ENCODE measurements at regions not wholly inside any gene's neighbourhood (a gene's known extent, or its start where the extent isn't known, plus 50 kb on each side); places are given as distances from the start of the nearest gene placed in this dataset.
A peak's percentile ranks its signal among the peaks of the same experiment; 100 is the strongest.

DNA sequence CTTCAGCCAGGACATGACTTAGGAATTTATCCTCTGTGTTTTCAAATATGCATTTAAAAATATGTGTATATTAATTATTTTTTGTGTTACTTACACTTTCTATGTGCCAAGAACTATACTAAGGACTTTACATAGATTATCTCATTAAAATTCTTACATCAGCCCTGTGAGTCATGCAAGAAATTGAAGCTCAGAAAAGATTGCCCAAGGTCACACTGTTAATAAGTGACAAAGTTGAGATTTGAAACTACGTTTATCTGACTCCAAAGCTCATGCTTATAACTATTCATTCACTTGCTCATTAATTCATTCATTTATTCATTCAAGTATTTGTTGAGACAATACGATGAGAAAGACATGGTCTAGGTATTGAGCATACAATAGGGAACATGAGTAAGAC, 62.9 kb upstream of the CHRDL1 start:
- Histone ChIP-seq H3K4me1 (ENCODE audit: insufficient read depth, low read length) (no peaks in the 10 kb centered on the region), H3K9me3 (ENCODE audit: control insufficient read depth in 1 of 2, insufficient read depth in 1 of 2, low read length in 2 of 2) (no peaks in the 10 kb centered on the region), H3K27ac (ENCODE audit: low read depth in 1 of 2, low read length in 2 of 2) (no peak overlapping the region), H3K36me3 (ENCODE audit: insufficient read depth, low read length) (no peaks in the 10 kb centered on the region), H3K4me3 (ENCODE audit: low read length) (no peak overlapping the region), H3K27me3 (ENCODE audit: control insufficient read depth in 1 of 2, insufficient read depth in 2 of 2, low read length in 2 of 2) (no peaks in the 10 kb centered on the region)
- H3K27me3 Mint-ChIP-seq: peaks cover 14% of the 10 kb centered on the region
- ATAC-seq (ENCODE audit: poor library complexity): no peak
- H3K36me3 Mint-ChIP-seq (ENCODE audit: low read depth): no peaks in the 10 kb centered on the region
- DNase-seq: no peak
- no peak overlapping the region for H3K4me3 Mint-ChIP-seq
- no peaks in the 10 kb centered on the region for H3K4me1 Mint-ChIP-seq (ENCODE audit: low read depth)
- CTCF ChIA-PET: interaction anchor here (2.1 kb wide), 1 partner anchor 11 kb away, joined by 5 read pairs; no protein-coding TSS in a partner anchor
- intact Hi-C loops (cut with DNase I, micrococcal nuclease): no loop called here
- TF ChIP-seq, protein P1, sequence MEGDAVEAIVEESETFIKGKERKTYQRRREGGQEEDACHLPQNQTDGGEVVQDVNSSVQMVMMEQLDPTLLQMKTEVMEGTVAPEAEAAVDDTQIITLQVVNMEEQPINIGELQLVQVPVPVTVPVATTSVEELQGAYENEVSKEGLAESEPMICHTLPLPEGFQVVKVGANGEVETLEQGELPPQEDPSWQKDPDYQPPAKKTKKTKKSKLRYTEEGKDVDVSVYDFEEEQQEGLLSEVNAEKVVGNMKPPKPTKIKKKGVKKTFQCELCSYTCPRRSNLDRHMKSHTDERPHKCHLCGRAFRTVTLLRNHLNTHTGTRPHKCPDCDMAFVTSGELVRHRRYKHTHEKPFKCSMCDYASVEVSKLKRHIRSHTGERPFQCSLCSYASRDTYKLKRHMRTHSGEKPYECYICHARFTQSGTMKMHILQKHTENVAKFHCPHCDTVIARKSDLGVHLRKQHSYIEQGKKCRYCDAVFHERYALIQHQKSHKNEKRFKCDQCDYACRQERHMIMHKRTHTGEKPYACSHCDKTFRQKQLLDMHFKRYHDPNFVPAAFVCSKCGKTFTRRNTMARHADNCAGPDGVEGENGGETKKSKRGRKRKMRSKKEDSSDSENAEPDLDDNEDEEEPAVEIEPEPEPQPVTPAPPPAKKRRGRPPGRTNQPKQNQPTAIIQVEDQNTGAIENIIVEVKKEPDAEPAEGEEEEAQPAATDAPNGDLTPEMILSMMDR (IDR thresholded peaks at IDR 0.05): no peak
- no peak overlapping the region for H3K27ac Mint-ChIP-seq
- H3K9me3 Mint-ChIP-seq: no peaks in the 10 kb centered on the region
- POLR2A ChIA-PET: no interaction called here

- Histone ChIP-seq H3K27ac (ENCODE audit: low read depth in 1 of 2, low read length in 2 of 2) (no peak overlapping the region), H3K9me3 (ENCODE audit: control insufficient read depth in 1 of 2, insufficient read depth in 1 of 2, low read length in 2 of 2) (no peaks in the 10 kb centered on the region), H3K36me3 (ENCODE audit: insufficient read depth, low read length) (no peaks in the 10 kb centered on the region), H3K4me3 (ENCODE audit: low read length) (no peak overlapping the region), H3K4me1 (ENCODE audit: insufficient read depth, low read length) (no peaks in the 10 kb centered on the region), H3K27me3 (ENCODE audit: control insufficient read depth in 1 of 2, insufficient read depth in 2 of 2, low read length in 2 of 2) (no peaks in the 10 kb centered on the region)
- intact Hi-C loops (cut with DNase I, micrococcal nuclease): no loop called here
- H3K4me3 Mint-ChIP-seq: no peak overlapping the region
- no peaks in the 10 kb centered on the region for H3K36me3 Mint-ChIP-seq (ENCODE audit: low read depth)
- POLR2A ChIA-PET: no interaction called here
- H3K27ac Mint-ChIP-seq: no peak overlapping the region
- TF ChIP-seq, protein P1 (IDR thresholded peaks at IDR 0.05): no peak
- CTCF ChIA-PET: no interaction called here
- no peaks in the 10 kb centered on the region for H3K9me3 Mint-ChIP-seq
- ATAC-seq (ENCODE audit: poor library complexity): no peak
- peaks cover 14% of the 10 kb centered on the region for H3K27me3 Mint-ChIP-seq
- no peaks in the 10 kb centered on the region for H3K4me1 Mint-ChIP-seq (ENCODE audit: low read depth)
- peak in 2 of 14 experiments; percentile 3 to 6 for DNase-seq
Observed at GRCh38 chrX:110853610-110854009, 58.0 kb upstream of the CHRDL1 start.

GRCh38 chrX:110852180-110852579, 56.6 kb upstream of the CHRDL1 start:
- no peaks in the 10 kb centered on the region for H3K36me3 Mint-ChIP-seq (ENCODE audit: low read depth)
- Histone ChIP-seq H3K36me3 (ENCODE audit: insufficient read depth, low read length) (no peaks in the 10 kb centered on the region), H3K27ac (ENCODE audit: low read depth in 1 of 2, low read length in 2 of 2) (no peak overlapping the region), H3K9me3 (ENCODE audit: control insufficient read depth in 1 of 2, insufficient read depth in 1 of 2, low read length in 2 of 2) (no peaks in the 10 kb centered on the region), H3K27me3 (ENCODE audit: control insufficient read depth in 1 of 2, insufficient read depth in 2 of 2, low read length in 2 of 2) (no peaks in the 10 kb centered on the region), H3K4me1 (ENCODE audit: insufficient read depth, low read length) (no peaks in the 10 kb centered on the region), H3K4me3 (ENCODE audit: low read length) (no peak overlapping the region)
- H3K27ac Mint-ChIP-seq: no peak overlapping the region
- peaks cover 14% of the 10 kb centered on the region for H3K27me3 Mint-ChIP-seq
- TF ChIP-seq, protein P1 (IDR thresholded peaks at IDR 0.05): no peak
- no peaks in the 10 kb centered on the region for H3K9me3 Mint-ChIP-seq
- ChIA-PET CTCF (no interaction called here), POLR2A (no interaction called here)
- H3K4me3 Mint-ChIP-seq: no peak overlapping the region
- ATAC-seq (ENCODE audit: poor library complexity) (no peak), DNase-seq (peak in 2 of 14 experiments; percentile 6 to 11)
- H3K4me1 Mint-ChIP-seq (ENCODE audit: low read depth): no peaks in the 10 kb centered on the region
- intact Hi-C loops (cut with DNase I, micrococcal nuclease): no loop called here

Measured in CD4-positive, alpha-beta T cell (primary cell).